AG09309 (cell line): ENCODE measurements at regions not wholly inside any gene's neighbourhood (a gene's known extent, or its start where the extent isn't known, plus 50 kb on each side); places are given as distances from the start of the nearest gene placed in this dataset.

Experiments used
- DNase-seq: peaks from one replicate; pipeline ENCODE4 v3.0.0-alpha.2; 2010; ENCODE audit warnings: low read depth
- H3K4me3 ChIP-seq: 2 replicates; pipeline ENCODE4 v1.5.1; 2011; ENCODE audit warnings: mild to moderate bottlenecking, low read depth, low read length, moderate library complexity; ENCODE audit not compliant: control insufficient read depth
- TF ChIP-seq, protein P1 (sequence below): IDR thresholded peaks from 2 replicates; pipeline ENCODE4 v1.5.1; 2011; ENCODE audit warnings: mild to moderate bottlenecking, low read depth, low read length, inconsistent platforms; ENCODE audit not compliant: insufficient read depth, control insufficient read depth; ENCODE audit errors: missing control alignments

DNA sequence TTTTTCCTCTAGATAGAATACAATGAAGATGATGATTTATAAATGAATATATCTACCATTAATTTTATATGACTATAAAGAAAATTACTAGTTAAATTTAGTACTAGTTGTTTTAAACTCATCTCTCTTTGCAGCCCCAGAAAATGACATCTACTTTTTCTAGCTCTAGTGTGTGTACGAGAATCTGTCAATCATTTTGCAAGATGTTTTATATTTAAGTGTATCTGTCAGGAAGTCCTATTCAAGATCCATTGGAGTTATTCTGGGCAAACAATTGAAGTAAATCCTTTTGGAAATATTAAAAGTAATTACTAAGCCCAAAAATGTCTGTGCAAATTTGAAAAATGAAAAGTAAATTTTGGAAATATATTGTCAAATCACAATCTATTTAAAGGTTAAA lies 144.3 kb upstream of the PCDH9 start:
- no peak for DNase-seq
- H3K4me3 ChIP-seq: no peak overlapping the region
- TF ChIP-seq, protein P1, sequence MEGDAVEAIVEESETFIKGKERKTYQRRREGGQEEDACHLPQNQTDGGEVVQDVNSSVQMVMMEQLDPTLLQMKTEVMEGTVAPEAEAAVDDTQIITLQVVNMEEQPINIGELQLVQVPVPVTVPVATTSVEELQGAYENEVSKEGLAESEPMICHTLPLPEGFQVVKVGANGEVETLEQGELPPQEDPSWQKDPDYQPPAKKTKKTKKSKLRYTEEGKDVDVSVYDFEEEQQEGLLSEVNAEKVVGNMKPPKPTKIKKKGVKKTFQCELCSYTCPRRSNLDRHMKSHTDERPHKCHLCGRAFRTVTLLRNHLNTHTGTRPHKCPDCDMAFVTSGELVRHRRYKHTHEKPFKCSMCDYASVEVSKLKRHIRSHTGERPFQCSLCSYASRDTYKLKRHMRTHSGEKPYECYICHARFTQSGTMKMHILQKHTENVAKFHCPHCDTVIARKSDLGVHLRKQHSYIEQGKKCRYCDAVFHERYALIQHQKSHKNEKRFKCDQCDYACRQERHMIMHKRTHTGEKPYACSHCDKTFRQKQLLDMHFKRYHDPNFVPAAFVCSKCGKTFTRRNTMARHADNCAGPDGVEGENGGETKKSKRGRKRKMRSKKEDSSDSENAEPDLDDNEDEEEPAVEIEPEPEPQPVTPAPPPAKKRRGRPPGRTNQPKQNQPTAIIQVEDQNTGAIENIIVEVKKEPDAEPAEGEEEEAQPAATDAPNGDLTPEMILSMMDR: no peak

DNA sequence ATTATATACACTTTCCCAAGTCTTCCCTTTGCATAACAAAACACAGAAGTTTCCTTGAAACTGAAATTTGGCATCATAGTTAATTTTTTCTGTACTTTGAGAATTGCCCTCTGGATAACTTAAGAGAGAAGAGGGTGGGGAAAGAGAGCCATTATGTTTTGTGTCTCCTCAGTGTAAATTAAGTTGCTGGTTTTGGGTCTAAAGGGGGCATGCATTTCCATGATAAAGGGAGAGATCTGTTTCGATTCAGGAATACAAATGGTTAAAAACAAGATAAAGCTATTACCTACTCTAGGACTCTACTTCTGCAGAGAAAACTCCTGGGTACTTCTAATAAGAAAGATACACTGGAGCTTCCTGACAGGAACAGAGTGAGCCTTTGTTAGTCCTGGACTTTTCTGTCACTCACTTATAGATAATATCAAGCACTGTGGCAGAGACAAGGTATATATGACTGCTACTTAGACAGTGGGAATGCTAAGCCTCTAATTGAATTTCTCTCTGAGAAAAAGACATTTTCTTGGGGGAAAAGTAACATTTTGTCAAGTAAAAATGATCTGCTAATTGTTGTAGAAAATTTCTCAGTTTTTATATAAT lies 142.8 kb upstream of the PCDH9 start:
- no peak overlapping the region for H3K4me3 ChIP-seq
- TF ChIP-seq, protein P1: no peak
- no peak for DNase-seq

DNA sequence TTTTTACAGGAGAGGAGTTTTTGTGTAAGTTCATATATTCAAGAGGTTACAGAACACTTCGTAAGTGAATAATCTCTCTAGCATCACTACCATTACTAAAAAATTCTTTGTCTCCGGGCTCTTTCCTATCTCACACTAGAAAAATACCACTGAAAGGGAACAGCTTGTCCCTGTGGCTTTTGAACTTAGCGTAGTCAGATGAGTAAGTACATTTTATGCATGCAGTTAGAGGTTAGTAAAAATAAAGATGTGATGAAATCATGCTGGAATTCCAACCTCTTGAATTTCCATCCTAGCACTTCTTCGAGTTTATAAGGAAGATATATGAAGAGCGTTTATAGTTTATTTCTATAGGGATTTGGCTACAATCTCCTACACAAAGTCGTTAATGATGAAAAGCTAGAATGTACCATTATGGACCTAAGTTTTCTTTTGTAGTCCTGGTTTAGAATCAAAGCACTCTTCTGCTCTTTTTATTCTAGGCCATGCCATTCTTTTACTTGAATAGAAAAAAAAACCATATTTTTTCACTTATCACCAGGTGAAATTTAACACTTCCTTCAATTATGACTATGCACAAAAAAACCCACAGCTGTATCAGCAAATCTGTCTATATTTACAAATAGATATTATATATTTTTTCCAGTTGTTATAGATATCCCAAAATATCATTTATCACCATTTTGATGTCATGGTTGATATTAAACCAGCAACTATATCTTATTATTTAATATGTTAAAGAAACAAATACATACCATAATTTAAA lies 139.9 kb upstream of the PCDH9 start:
- TF ChIP-seq, protein P1: no peak
- no peak for DNase-seq
- no peak overlapping the region for H3K4me3 ChIP-seq

DNA sequence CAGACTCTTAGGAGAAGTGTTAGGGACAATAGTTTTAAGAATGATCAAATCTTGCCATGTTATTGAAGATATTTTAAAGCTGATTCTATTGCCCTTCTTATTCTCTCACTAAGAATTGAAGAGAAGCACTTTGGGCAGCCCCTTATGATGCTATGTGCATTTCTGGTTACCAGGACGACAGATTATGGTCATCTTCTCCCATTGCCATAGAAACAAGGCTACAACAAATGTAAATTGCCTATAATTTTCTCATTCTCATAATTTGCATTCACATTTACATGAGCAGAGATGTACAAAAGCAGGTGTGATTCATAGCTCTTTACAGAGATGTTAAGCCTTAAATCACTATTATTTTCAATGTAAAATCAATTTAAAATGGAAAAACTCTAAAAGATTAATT lies 137.3 kb upstream of the PCDH9 start:
- TF ChIP-seq, protein P1: no peak
- no peak for DNase-seq
- H3K4me3 ChIP-seq: no peak overlapping the region

DNA sequence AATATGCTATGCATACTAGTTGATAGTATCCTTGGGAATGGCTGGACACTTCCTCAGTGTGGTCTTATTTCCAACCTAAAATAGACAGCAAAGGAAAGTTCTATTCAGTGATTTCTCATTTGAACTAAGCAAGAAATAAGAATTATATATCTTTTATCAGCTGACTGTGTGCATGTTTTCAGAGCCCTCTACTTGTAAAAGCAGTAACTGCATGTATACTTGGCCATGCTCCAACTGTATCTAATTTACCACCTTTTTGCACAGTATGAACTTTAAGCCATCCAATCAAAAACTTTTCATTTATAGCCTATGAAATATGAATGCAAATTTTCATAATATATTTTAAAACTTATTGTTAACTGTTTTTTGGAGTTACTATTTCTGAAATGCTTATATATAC lies 136.4 kb upstream of the PCDH9 start:
- TF ChIP-seq, protein P1: no peak
- no peak for DNase-seq
- no peak overlapping the region for H3K4me3 ChIP-seq

DNA sequence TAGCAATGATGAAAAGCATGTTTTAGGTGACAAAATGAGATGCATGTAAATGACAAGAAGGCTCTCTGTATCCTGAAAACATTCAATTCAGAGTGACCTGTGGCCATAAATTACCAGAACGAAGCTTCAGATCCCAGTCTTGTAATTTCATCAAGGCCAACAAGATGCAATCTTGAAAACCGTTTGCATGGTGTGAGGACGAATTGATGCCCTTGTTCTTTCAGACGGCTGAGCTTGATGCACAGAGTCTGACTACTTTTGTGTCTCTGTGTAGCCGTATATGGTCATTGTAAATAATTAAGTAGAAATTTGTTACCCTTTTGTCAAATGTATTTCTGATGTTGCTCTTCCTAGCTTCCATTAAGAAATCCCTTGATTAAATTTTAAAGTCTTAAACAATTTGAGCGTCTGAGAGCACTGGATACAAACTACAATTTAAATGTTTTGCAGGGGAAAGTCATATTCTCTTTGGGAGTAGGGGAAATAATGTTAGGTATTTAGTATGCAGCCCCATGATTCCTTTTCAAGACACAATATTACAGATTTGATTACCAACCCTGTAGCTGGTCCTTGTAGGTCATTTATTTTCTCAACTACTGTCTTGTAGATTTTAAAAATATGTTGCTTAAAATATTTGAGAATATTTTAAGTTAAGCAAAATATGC lies 125.8 kb upstream of the PCDH9 start:
- TF ChIP-seq, protein P1: no peak
- H3K4me3 ChIP-seq: no peak overlapping the region
- no peak for DNase-seq
